ENCODE measurements at regions not wholly inside any gene's neighbourhood (a gene's known extent, or its start where the extent isn't known, plus 50 kb on each side); places are given as distances from the start of the nearest gene placed in this dataset.

GRCh38 chr7:131619336-131620305 is 63.2 kb upstream of the PODXL start:
- DNase-seq, result no peak

- no peak for DNase-seq
Observed at GRCh38 chr7:131618391-131618790, 62.0 kb upstream of the PODXL start.

GRCh38 chr7:131616487-131617200 is 60.2 kb upstream of the PODXL start:
- DNase-seq, result no peak

- no peak for DNase-seq
Observed at GRCh38 chr7:131613909-131614308, 57.5 kb upstream of the PODXL start.

- DNase-seq, result no peak
Observed at GRCh38 chr7:131610007-131610406, 53.6 kb upstream of the PODXL start.

- peak in 1 of 56 donors; percentile 71 for DNase-seq
Observed at GRCh38 chr7:131608116-131608500, 51.7 kb upstream of the PODXL start.

- peak in 52 of 56 donors; percentile 5 to 81 (median 48) for DNase-seq
Observed at GRCh38 chr7:131607291-131608115, 51.1 kb upstream of the PODXL start.

- no peak for DNase-seq
Observed at GRCh38 chr7:131606346-131607290, 50.2 kb upstream of the PODXL start.
